ENCODE measurements at regions not wholly inside any gene's neighbourhood (a gene's known extent, or its start where the extent isn't known, plus 50 kb on each side); places are given as distances from the start of the nearest gene placed in this dataset.

DNA sequence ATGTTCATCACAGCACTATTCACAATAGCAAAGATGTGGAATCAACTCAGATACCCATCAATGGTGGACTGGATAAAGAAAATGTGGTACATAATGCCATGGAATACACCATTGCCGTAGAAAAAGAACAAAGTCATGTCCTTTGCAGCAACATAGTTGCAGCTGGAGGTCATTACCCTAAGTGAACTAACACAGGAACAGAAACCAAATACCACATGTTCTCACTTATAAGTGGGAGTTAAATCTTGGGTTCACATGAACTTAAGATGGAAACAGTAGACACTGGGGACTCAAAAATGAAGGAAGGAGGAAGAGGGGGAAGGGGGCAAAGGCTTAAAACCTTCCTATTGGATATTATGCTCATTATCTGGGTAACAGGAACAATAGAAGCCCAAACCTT lies 228.1 kb upstream of the RAB6C start:
- no peak for DNase-seq (ENCODE audit: low spot score)

DNA sequence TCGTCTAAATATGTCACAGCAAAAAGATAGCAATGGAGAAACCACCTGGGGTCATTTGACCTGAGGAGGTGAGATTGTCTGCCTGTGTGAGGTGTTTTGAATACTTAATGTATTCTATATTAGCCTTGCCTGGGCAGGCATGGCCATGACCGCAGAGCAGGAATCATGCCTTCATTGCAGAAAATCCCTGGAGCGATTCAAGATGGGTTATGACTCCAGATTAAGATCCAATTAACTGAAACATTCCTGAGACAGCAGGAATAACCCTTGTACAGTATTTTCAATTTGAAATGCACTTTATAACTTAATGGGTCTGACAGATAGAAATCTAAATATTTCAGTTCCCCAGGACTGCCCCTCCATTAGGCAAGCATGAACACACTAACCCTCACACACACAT lies 227.3 kb upstream of the RAB6C start:
- no peak for DNase-seq (ENCODE audit: low spot score)

DNA sequence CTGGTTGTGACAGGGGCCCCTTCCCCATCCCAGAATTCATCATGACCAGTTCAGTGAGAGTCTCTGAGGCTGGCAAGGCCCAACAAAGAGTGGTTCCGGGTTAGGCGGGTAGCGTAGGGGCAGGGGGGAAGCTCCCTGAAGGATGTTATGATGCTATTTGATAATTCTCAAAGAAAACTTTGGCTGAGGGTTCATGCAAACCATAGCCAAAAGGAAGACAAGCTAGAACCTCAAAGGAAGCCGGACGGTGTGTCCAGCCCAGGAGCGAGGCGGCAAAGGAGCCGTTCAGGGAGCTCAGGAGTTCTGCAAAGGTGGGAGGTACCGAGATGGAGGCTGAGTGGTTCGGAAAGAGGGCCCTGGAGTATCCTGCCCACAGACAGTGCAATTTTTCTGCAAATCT lies 226.8 kb upstream of the RAB6C start:
- no peak for DNase-seq (ENCODE audit: low spot score)

DNA sequence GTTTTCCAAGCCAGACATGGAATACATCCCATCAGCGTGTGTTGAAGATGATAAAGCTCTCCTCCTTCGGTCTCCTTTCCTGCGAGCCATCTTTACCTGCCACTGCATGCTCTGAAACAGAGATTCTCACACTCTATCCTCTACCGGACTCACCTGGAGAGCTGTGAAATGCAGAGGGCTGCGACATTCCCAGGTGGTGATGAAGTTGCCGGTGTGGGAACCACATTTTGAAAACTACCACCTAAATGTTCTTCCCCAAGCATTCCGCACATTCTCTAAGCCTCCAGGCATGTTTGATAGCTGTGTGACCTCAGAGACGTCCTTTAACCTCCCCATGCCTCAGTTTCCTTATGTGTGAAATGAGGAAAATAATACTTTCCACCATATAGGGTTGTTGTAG lies 226.2 kb upstream of the RAB6C start:
- no peak for DNase-seq (ENCODE audit: low spot score)

GRCh38 chr2:129754421-129754820 lies 225.0 kb upstream of the RAB6C start:
- no peak for DNase-seq (ENCODE audit: low spot score)

DNA sequence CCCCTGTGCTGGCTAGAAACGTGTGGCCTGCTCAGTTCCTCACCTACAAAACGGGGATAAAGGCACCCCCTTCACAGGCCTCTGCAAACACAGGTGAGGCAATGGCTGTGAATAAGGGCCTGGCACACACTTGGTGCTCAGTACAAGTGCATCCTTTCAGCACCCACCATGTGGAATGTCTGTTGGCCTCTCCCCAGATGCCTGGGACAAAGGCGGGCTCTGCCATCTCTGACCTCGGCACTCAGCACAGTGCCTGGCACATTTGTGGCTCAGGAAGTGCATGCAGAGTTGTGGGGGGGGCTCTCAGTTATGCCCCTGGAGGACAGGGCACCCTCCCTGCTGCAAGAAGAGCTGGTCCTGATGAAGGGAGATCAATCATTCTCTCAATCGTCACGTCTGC lies 224.6 kb upstream of the RAB6C start:
- no peak for DNase-seq (ENCODE audit: low spot score)

GRCh38 chr2:129755786-129756185 lies 223.7 kb upstream of the RAB6C start:
- DNase-seq (ENCODE audit: low spot score) = no peak

GRCh38 chr2:129756276-129756675 lies 223.2 kb upstream of the RAB6C start:
- no peak for DNase-seq (ENCODE audit: low spot score)

DNA sequence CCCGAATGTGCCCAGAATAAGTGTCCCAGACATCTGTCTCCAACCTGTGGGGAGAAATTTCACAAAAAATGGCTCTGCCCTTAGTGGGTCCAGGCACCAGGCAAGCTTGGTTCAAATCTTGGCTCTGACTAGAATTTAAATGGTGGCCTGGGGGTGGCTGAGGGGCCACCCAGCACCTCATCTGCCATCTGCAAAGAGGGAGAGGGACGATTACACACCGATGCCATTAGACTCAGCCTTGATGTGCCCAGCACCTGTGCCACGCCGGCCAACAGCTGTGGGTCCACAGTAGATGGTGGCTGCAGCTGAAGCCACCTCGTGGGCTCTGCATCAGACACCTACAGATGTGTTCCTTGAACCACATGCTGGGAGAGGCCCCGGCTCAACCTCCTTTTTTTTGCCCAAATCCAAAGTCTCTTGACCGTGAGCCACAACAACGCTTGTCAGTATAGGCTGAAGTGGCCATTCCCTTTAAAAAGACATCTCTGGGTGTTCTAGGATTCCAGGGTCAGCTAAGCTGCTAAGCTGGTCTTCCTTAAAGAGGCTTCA lies 222.0 kb upstream of the RAB6C start:
- DNase-seq (ENCODE audit: low spot score) = no peak

- no peak for DNase-seq (ENCODE audit: low spot score)
Observed at GRCh38 chr2:129757915-129758783, 221.3 kb upstream of the RAB6C start.

GRCh38 chr2:129758784-129759471 lies 220.5 kb upstream of the RAB6C start:
- no peak for DNase-seq (ENCODE audit: low spot score)

GRCh38 chr2:129759472-129760010 lies 219.9 kb upstream of the RAB6C start:
- DNase-seq (ENCODE audit: low spot score) = no peak

DNA sequence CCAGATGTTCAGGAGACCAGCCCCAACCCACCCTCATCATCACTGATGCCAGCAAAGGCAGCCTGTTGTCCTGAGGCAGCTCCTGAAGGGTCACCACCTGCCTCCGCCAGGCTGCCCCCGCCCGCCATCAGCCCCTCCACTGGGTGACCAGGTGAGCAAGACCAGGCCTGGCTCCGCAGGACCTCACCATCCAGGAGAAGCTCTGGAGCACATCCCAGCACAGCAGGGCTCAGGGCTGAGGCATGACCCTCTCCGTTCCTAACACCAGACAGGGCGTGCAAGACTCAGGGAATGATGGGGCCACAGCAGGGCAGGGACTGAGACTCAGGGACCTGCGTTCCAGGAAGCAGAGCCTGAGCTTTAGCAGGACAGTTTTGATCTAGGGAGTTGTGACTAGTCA lies 218.8 kb upstream of the RAB6C start:
- no peak for DNase-seq (ENCODE audit: low spot score)

- DNase-seq (ENCODE audit: low spot score) = no peak
Observed at GRCh38 chr2:129761569-129762021, 217.9 kb upstream of the RAB6C start.

GRCh38 chr2:129762386-129763189 lies 216.9 kb upstream of the RAB6C start:
- no peak for DNase-seq (ENCODE audit: low spot score)

GRCh38 chr2:129763190-129763846 lies 216.1 kb upstream of the RAB6C start:
- DNase-seq (ENCODE audit: low spot score) = no peak

DNA sequence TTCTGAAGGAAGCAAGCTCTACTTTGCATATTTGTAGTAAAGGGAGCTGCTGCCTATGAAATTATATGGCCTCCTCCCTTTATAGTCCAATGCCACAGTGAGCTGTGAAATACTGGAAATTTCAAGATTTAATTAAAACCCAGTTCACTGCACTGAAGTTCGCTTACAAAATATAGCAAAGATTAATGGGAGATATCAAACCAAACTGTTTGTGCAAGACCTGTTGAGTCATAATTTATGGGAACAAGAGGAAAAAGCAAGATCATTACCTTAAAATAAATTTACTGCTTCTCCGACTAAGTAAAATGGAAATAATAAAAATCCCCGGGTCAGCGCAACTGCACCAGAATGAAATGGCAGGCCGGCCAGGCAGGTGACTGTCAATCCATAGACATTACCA lies 215.5 kb upstream of the RAB6C start:
- DNase-seq (ENCODE audit: low spot score) = no peak

DNA sequence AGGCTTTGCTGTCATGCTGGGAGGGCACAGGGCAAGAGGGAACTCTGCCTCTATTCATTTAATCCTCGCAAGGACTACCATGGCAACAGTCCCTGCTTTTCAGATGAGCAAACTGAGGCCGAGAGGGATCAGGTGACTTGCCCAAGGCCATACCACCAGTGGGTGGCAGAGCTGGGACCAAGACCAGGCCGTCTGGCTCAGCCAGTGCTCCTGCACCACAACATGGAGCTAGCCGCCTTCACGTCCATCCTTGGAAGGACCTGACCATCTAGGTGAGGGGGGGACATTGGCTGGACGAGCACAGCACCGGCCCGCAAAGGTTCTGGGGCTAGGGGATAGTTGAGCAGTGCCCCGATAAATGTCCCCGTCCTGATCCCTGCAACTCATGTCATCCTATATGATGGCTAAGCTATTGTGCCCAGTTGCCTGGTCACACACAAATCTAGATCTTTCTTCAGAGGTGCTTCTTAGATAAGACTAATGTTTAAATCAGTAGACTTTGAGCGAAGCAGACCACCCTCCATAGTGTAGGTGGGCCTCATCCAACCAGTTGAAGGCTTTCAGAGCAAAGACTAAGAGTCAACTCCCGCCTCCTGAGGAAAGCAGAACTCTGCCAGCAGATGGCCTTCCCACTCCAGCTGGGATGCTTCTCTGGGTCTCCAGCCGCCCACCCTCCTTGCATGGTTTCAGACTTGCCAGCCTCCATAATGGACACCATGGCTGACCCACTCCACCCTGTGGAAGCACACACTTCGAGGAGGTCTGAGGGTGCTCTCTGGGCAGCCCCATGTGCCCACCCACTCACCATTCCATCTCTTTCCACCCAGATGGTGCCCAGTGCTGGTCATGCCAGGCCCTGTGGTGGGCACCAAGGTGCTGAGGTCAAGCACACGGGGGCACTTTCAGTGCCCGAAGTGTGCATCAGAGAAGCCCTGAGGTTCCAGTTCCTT lies 214.8 kb upstream of the RAB6C start:
- DNase-seq (ENCODE audit: low spot score) = no peak

DNA sequence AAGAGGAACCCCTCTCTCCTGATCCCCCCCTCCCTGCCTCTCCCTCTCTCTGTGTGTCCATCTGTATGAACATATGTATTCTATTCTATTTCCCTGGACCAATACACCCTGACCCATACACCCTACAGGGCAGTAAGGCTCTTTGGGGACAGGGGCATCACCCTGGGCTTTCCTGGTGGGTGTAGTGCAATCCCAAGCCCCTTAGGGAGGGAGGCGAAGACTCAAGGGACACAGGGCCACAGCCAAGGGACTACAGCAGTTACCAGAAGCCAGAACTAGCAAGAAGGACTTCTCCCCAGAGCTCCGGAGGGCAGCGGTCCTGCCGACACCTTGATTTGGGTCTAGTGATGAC lies 214.2 kb upstream of the RAB6C start:
- DNase-seq (ENCODE audit: low spot score) = no peak

DNA sequence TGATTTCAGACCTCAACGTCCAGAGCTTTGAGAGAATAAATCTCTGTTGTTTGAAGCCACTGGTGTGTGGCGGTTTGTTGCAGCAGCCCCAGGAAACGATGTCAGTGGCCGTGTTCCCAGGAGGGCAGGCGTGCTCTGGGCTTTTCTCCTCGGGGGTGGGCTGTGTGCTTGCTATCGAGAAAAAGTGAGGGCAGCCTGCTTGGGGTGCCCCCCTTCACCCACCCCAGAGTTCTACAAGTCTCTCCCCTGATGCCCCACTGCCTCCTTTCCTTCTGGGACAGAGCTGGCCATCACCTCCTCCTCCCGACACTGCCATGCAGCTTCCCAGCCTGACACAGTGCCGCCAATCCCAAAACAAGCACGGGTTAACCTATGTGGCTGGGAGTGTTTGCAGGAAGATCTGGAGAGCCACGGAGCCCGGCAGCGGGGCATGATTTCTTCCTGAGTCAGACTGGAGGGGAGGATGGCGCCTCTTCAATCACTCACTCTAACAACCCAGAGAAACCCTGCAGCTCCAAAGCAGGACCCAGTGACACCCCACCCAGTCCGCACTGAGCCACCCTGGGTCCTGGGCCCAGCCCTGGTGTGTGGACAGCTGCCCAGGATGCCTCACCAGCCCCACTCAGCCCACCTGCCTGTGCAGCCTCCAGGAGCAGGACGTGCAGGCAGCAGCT lies 213.7 kb upstream of the RAB6C start:
- DNase-seq (ENCODE audit: low spot score) = no peak
